ENCODE measurements at regions not wholly inside any gene's neighbourhood (a gene's known extent, or its start where the extent isn't known, plus 50 kb on each side); places are given as distances from the start of the nearest gene placed in this dataset.

DNA sequence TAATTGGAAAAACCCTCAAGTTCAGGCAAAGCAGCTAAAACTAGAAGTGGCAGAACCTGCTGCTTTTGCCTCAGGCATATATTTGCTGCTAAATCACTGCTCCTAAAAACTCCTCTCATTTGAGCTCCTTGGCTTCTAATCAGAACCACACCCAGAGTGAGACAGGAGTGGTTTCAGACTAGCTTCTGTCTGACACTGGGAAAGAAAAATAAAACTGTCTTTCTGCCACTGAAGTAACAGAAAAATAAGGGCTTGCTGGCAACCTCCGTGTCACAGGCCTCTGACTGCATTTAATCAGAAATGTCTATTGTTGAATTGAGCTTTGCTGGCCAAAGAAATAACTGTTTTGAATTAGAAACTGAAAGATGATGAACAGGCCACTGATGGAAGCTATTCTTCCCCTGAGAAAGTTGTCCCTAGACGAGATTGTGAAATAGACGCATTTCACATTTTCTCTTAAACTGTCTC is 52.1 kb upstream of the RAP2C start:
- no peak overlapping the region for H3K9ac ChIP-seq (ENCODE audit: low read length)
- POLR2A ChIA-PET: no interaction called here
- no peak overlapping the region for H3K4me3 Mint-ChIP-seq
- CTCF ChIA-PET: interaction anchor here (0.8 kb wide), 1 partner anchor 227 kb away, joined by 3 read pairs; no protein-coding TSS in a partner anchor
- no peaks in the 10 kb centered on the region for H4K20me1 ChIP-seq (ENCODE audit: control insufficient read depth, insufficient read depth, low read length, poor library complexity, severe bottlenecking)
- no CpG with 5 or more reads among the region's 3 CpGs for WGBS (ENCODE audit: insufficient coverage)
- H3K36me3 ChIP-seq (replicated peaks in 1 of 2; ENCODE audit: control extremely low read depth in 1 of 2, control insufficient read depth in 1 of 2, extremely low read depth in 1 of 2, insufficient read depth in 2 of 2, low read length in 1 of 2): no peaks in the 10 kb centered on the region
- intact Hi-C loops (cut with micrococcal nuclease): no loop called here
- no peaks in the 10 kb centered on the region for H3K4me1 Mint-ChIP-seq
- no peak overlapping the region for H3K27ac Mint-ChIP-seq
- no peak overlapping the region for H3K4me3 ChIP-seq (ENCODE audit: control extremely low read depth in 1 of 5, extremely low read depth in 1 of 5, insufficient read depth in 1 of 5, low read depth in 2 of 5, low read length in 4 of 5)
- H3K27me3 Mint-ChIP-seq: no peaks in the 10 kb centered on the region
- no peaks in the 10 kb centered on the region for H3K27me3 ChIP-seq (replicated peaks in 1 of 4; ENCODE audit: control extremely low read depth in 1 of 4, control insufficient read depth in 3 of 4, insufficient read depth in 4 of 4, low read length in 3 of 4)
- H3K9me3 Mint-ChIP-seq (ENCODE audit: insufficient read depth): no peaks in the 10 kb centered on the region
- no peak overlapping the region for H2AFZ ChIP-seq (ENCODE audit: insufficient read depth, low read depth, low read length, poor library complexity, severe bottlenecking)
- no peak for DNase-seq
- ATAC-seq (ENCODE audit: low read depth): no peak
- H3K79me2 ChIP-seq (ENCODE audit: control insufficient read depth, insufficient read depth, low read length): no peaks in the 10 kb centered on the region
- no peak overlapping the region for H3K4me2 ChIP-seq (replicated peaks; ENCODE audit: low read depth, low read length, poor library complexity, severe bottlenecking)
- no peaks in the 10 kb centered on the region for H3K4me1 ChIP-seq (ENCODE audit: control insufficient read depth in 2 of 2, insufficient read depth in 2 of 2, low read length in 2 of 2)
- no peak for TF ChIP-seq CTCF (IDR thresholded peaks at IDR 0.05)
- TF ChIP-seq EZH2 (IDR thresholded peaks at IDR 0.05; ENCODE audit: borderline replicate concordance, insufficient read depth, low read depth, low read length, poor library complexity, severe bottlenecking): no peak
- H3K9me3 ChIP-seq (ENCODE audit: control extremely low read depth in 1 of 3, control insufficient read depth in 2 of 3, insufficient read depth in 1 of 3, low read length in 2 of 3): no peaks in the 10 kb centered on the region
- H3K27ac ChIP-seq (ENCODE audit: low read length in 2 of 2): no peak overlapping the region

- intact Hi-C loops (cut with micrococcal nuclease): no loop called here
- Histone ChIP-seq H3K9ac (ENCODE audit: low read length) (no peak overlapping the region), H3K9me3 (ENCODE audit: control extremely low read depth in 1 of 3, control insufficient read depth in 2 of 3, insufficient read depth in 1 of 3, low read length in 2 of 3) (no peaks in the 10 kb centered on the region), H3K4me1 (ENCODE audit: control insufficient read depth in 2 of 2, insufficient read depth in 2 of 2, low read length in 2 of 2) (no peaks in the 10 kb centered on the region), H3K4me3 (ENCODE audit: control extremely low read depth in 1 of 5, extremely low read depth in 1 of 5, insufficient read depth in 1 of 5, low read depth in 2 of 5, low read length in 4 of 5) (no peak overlapping the region), H3K4me2 (replicated peaks; ENCODE audit: low read depth, low read length, poor library complexity, severe bottlenecking) (no peak overlapping the region), H4K20me1 (ENCODE audit: control insufficient read depth, insufficient read depth, low read length, poor library complexity, severe bottlenecking) (no peaks in the 10 kb centered on the region), H3K36me3 (replicated peaks in 1 of 2; ENCODE audit: control extremely low read depth in 1 of 2, control insufficient read depth in 1 of 2, extremely low read depth in 1 of 2, insufficient read depth in 2 of 2, low read length in 1 of 2) (no peaks in the 10 kb centered on the region), H3K27ac (ENCODE audit: low read length in 2 of 2) (no peak overlapping the region), H2AFZ (ENCODE audit: insufficient read depth, low read depth, low read length, poor library complexity, severe bottlenecking) (no peak overlapping the region), H3K79me2 (ENCODE audit: control insufficient read depth, insufficient read depth, low read length) (no peaks in the 10 kb centered on the region), H3K27me3 (replicated peaks in 1 of 4; ENCODE audit: control extremely low read depth in 1 of 4, control insufficient read depth in 3 of 4, insufficient read depth in 4 of 4, low read length in 3 of 4) (no peaks in the 10 kb centered on the region)
- H3K4me3 Mint-ChIP-seq: no peak overlapping the region
- ATAC-seq (ENCODE audit: low read depth) (no peak), DNase-seq (no peak)
- no peaks in the 10 kb centered on the region for H3K9me3 Mint-ChIP-seq (ENCODE audit: insufficient read depth)
- no peak for TF ChIP-seq CTCF (IDR thresholded peaks at IDR 0.05)
- no peak for TF ChIP-seq EZH2 (IDR thresholded peaks at IDR 0.05; ENCODE audit: borderline replicate concordance, insufficient read depth, low read depth, low read length, poor library complexity, severe bottlenecking)
- 100% methylated on average over 1 of the region's 3 CpGs for WGBS (ENCODE audit: insufficient coverage)
- H3K27me3 Mint-ChIP-seq: no peaks in the 10 kb centered on the region
- ChIA-PET CTCF (interaction anchor here (0.8 kb wide), 1 partner anchor 228 kb away, joined by 3 read pairs; no protein-coding TSS in a partner anchor), POLR2A (no interaction called here)
- no peaks in the 10 kb centered on the region for H3K4me1 Mint-ChIP-seq
- H3K27ac Mint-ChIP-seq: no peak overlapping the region
Observed at GRCh38 chrX:132270699-132271098, 51.5 kb upstream of the RAP2C start.

All from B cell (primary cell).